A204.1 (cell line): ENCODE measurements at regions not wholly inside any gene's neighbourhood (a gene's known extent, or its start where the extent isn't known, plus 50 kb on each side); places are given as distances from the start of the nearest gene placed in this dataset.
"Not testable (repeated sequence)": the region's sequence is repeated elsewhere in the genome, so short reads cannot be mapped to it uniquely, and the experiment has no call there.

ENCODE experiments used
- FAIRE-seq: peaks from 2 replicates; lab custom pipeline; 2012; peaks lifted over from hg19 to GRCh38; lab: Jason Lieb, UNC

DNA sequence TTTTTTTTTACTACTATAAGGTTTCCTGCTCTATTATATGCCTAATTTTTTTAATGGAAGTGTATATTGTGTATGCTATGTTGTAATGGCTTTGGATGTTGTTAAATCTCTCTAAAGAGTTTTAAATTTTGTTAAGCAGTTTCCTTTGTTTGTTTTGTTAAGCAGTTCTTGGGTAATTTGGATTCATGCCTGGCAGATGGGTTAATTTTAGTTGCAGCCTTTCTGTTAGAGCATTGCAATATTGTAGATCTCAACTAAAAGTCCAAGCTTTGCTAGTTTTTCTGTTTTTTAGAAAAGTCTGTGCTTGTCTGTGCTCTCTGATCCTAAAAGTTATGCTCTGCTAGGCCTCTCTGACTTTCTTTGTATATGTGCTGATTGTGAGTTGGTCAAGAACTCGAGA, 1229.0 kb upstream of the NRXN1 start:
- no peak for FAIRE-seq

DNA sequence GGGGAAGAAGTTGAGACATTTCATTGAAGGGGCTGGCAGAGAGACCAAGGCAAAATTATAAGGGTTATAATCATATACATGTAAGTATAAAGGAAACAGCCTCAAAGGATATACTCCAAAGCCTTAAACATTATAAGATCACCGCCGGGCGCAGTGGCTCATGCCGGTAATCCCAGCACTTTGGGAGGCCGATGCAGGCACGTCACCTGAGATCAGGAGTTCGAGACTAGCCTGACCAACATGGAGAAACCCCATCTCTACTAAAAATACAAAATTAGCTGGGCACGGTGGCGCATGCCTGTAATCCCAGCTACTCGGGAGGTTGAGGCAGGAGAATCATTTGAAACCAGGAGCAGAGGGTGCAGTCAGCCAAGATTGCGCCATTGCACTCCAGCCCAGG, 1227.0 kb upstream of the NRXN1 start:
- not testable (repeated sequence) for FAIRE-seq

DNA sequence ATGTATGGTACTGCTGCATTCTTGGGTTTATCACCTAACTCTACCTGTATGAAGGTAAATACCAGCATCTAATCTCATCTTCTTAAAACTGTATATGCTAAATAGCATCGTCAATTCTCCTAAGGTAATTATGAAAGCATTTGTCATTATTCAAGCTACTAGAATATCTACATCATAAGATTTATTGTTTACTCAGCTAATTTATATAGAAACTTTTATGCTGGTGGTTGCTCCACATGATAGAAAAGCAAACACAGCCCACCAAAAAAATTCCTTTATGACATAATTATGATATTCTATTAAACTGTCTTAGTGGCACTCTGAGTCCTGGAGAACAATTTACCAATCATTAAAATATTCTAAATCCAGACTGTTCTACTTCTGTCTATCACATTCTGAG, 1226.1 kb upstream of the NRXN1 start:
- FAIRE-seq, result no peak

DNA sequence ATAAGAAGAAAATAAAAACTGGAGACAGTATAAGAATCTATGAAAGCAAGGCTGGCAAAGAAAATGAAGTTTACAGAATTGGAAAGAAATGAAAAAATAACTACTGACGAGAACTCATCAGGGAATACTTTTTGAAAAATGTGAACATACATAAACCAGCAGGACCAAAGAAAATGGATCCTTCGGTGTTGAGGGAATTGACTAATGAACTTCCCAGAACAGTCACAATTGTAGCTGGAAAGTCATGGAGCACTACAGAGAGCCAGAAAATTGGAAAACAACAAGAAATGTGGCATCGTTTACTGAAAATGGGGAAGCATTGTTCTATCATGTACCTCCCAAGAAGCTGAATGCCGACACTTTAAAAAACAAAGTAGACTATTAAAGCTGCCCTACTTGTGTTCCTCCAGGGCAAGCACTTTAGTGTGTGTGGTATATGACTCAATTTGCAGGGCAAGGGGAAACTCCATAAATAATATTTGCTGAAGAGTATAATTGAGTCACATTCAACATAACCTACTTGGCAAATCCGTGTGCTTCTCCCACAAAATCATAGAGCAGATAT, 1221.6 kb upstream of the NRXN1 start:
- no peak for FAIRE-seq

DNA sequence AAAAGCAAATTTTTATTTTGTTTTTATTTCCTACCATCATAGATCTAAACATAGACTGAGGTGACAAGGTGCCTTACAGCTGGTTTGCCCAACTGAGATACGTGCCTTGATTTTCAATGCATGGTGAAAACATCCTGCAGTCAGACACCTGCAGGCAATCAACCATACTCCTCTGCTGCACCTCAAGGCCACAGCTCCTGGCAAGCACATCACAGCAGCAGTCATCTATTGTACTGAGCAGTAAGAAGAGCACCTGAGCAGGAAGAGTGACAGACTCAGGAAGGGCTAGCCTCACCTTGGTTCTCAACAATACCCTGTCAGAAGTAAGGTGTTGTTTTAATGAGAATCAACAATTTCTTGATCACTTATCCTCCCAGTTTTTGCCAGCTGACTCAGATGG, 1206.8 kb upstream of the NRXN1 start:
- no peak for FAIRE-seq

DNA sequence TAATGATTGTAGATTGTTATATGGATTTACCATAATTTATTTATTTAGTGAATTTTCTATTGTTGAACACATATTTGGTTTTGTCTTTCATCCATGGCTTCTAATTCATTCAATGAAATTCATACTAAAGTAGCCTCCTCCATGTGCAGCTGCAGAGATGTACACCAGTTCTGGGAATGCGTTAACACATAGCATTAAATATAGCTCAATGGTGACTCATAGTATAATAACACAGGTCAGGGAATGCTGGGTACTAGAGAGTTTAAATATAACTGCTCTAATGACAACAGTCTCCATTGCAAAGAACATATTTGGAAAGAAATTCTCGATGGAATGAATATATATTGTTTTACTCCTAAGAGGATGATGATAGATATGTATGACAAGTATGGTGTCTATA, 1190.2 kb upstream of the NRXN1 start:
- no peak for FAIRE-seq

DNA sequence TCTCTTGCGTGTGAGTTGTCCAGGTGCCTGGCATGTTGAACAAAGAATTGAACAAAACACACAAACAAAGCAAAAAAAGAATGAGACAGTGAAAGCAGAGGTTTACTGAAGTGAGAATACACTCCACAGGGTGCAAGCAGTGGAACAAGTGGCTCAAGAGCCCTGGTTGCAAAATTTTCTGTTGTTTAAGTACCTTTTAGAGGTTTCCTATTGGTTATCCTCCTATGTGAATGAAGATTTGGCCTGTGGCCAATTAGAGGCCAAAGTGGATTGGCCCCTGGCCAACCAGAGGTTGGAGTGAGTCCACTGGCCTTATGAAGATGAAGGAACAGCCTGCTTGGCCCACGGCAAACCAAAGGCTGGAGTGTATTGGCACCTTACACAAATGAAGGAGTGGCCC, 1188.5 kb upstream of the NRXN1 start:
- FAIRE-seq, result no peak

DNA sequence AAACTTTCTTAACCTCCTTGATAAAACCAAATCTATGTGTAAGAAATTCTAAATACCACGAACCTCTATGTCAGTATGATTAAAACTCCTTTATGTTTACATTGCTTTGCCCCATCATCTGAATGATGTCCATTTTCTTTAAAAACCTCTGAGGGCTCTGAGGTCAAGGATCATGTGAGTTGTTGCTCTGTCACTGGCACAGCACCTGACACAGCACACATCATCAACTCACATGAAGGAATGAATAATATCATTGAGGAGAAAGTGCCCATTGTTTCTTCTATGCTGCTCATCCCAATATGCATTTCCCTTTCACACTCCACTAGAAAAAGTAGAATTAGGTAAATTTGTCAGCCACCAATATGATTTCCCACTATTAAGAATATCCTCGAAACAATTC, 1178.7 kb upstream of the NRXN1 start:
- FAIRE-seq, result no peak

DNA sequence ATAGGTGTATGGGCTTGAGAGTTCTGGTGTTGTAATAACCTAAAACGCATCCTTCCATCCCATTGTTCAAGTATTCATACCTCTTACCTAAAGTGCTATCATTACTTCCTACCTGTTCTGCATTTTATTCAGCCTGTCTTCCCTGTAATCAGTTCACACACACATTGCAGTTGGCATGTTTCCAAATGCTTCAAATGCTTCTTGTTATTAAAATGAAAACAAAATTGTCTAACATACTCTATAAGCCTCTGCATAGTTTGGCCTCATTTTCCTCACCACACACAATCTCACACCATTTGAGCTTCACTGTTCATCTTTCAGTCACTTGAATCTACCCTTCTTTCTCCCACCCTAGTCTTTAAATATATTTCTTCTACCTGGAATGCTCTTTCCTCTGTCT, 1178.2 kb upstream of the NRXN1 start:
- no peak for FAIRE-seq

DNA sequence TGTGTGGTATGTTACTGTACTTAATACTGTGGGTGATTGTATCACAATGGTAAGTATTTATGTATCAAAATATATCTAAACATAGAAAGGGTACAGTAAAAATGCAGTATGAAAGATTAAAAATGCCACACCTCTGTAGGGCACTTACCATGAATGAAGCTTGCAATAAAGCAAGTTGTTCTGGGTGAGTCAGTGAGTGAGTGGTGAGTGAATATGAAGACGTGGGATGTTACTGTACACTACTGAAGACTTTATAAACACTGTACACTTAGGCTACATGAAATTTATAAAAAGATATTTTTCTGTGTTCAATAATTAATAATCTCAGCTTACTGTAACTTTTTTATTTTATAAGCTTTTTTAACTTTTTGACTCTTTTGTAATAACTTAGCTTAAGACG, 1162.4 kb upstream of the NRXN1 start:
- FAIRE-seq, result no peak

DNA sequence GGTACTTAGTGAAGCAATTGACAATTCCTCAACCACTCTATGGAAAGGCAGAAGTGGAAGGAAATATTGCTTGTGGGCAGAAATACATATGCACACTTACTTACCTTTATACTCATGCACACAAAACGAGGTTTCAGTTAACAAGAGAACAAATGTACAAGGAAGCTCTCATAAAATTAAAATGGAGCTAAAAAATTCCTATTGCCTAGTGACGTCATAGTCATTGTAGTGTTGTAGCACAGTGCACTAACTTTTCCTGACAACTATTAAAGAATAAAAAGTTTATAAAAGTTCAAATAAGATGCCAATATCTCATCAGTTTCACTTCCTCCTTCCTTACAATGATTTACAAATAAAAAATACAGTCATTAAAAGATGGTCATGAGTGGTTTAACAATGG, 1161.9 kb upstream of the NRXN1 start:
- FAIRE-seq, result no peak

DNA sequence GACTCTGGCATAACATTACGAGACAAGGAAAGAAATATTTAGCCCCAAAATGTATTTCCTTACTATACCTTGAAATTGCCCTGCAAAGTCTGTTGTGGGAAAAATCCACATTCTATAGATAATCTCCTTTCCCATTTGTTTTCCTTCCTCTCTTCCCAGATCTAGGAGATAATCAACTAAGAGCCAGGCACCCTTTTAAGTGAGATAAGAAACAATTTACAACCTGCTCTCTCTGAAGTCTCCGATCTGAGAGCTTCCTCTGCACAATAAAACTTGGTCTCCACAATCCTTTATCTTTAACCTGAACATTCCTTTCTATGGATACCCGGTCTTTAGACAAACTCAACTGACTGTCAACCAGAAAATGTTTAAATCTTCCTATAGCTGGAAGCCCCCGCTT, 1160.7 kb upstream of the NRXN1 start:
- FAIRE-seq, result no peak

DNA sequence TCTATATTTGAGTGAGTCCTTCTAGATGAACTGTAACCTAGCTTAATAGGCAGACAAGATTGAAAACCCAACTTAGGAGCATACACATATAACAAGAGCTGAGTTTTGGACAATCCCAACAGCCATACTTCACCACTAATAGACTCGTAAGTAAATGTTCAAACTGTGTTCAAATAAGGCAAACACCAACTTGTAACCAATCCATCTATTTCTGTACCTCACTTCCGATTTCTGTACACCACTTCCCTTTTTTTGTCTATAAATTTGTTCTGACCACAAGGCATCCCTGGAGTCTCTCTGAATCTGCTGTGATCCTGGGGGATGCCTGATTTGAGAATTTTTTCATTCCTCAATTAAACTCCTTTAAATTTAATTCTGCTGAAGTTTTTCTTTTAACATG, 1149.1 kb upstream of the NRXN1 start:
- FAIRE-seq, result no peak

DNA sequence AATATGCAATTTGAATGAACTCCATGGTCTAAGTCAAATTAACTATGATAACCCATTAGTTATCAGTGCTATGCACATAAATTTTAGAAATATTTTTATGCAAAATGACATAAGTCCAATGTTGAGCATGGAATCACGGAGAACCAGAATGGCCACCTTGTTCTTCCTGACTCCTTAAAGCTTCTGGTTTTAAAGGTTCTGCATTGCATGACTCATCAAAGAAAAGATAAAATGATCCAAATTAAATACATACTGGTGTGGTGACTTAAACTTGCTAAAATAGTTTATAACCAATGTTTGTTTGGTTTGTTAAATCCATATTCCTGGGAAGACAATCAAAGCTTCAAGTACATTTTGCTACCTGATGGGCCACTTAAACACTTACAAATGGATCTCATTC, 1146.9 kb upstream of the NRXN1 start:
- FAIRE-seq, result no peak

DNA sequence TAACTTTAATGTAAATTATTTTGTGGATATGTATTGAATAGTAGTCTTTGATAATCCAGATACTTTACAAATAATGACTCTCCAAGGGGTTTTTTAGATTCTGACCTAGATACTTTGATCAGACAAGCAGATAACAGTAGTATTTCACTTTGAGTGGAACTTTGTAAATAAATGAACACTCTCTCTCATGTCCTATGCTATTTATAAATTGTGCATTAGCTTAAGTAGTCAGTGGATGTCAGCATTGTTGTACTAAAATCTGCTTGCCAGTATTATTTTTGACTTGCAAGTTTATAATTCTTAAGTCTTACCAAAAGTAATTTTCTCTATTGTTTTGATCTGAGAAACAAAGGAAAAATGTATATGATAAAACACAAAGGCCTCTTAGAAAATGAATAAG, 1113.1 kb upstream of the NRXN1 start:
- no peak for FAIRE-seq

DNA sequence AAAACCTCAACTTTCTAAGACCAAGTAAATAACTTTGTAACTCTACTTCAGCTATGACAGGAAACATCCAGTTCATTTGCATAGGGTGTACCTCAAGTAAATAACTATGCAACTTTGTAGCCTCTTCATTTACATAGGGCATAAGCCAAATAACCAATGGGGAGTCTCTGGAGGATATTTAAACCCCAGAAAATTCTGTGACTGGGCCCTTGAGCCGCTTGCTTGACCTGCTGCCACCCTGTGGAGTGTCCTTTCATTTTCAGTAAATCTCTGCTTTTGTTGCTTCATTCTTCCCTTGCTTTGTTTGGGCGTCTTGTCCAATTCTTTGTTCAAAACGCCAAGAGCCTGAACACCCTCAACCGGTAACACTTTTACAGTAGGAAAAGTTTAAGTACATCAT, 1112.7 kb upstream of the NRXN1 start:
- FAIRE-seq, result no peak

DNA sequence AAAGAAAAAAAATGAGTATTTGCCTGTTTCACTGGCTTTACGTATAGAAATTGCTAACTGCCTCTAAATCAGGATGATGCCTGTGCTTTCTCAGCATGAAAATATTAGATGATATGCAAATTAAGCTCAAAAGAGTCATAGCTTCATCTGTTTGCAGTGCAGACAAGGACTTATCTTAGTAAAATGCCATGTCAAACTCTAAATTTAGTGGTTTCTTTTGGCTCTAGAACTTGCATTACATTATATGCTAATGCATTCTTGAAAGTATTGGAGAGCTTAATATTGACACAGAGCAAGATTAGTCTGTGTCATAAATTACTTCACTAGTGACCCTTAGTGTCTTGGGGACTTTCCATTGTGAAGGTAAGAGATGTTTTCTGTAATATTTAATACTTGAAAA, 1109.1 kb upstream of the NRXN1 start:
- no peak for FAIRE-seq

DNA sequence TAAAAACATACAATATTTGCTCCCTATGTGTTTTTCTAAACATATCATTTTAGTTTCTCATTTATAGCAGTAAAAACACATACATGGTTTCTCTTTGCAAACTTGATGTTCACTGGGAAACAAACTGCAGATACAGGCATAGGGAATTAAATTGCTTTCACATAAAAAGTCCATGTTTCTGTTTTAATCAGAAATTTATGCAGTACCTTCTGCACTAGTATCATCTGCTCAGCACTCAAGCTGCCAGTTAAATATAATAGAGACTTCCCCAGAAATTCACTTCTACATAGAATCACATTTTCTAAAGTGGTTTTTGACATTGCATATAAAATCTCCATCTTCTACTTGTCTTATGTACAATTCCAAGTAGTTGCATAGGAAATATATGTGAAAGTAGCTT, 1107.3 kb upstream of the NRXN1 start:
- FAIRE-seq, result no peak

DNA sequence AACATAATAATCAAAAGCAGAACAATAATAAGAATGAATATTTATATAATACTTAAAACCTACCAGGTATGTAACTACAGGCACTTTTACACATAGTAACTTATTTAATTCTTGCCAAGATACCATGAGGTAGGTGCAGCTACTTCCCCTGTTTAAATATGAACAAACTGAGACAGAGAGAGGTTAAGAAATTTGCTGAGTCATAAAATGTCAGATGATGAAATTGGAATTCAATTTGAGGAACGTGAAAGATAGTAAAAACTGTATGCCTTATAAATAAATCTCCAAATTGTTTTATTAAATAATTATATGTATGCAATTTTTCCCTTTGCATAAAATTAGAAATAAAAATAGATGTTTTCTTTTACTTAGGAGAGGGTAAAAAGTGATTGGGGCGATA, 1103.3 kb upstream of the NRXN1 start:
- no peak for FAIRE-seq

DNA sequence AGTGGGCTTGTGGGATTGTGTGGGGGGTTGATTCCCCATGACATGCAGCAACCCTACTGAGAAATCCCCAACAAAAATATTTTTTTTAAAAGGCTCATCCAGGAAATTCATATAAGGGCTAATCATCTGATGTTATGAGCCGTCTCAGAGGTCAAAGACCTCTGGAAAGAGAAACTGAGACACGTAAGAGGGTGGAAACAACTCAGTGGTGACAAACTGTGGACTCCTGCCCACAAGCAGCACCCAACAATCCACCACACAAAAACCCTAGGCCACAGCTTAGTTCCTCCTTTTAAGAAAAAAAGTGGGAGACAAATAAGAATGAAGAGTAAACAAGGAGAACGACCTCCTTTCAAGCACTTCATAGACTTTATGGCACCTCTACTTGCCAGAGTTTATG, 1096.1 kb upstream of the NRXN1 start:
- no peak for FAIRE-seq

DNA sequence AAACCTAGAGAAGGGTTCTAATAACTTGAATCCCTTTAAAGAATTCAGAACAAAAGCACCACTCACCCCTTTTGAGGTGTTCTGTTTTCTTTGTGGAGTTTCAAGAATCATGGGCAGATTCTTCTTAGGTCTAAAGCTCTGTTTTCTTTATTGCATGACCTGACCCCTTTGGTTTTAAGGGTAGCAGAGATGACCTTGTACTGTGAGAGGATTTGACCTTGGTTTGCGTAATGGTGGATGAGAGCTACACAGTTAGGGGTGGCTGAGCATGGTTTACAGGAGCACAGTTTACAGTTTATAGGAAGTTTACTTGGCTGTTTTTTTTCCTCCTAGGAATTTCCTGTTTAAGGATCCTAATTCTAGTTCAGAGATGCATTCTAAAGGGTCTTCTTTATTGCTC, 1095.6 kb upstream of the NRXN1 start:
- no peak for FAIRE-seq

DNA sequence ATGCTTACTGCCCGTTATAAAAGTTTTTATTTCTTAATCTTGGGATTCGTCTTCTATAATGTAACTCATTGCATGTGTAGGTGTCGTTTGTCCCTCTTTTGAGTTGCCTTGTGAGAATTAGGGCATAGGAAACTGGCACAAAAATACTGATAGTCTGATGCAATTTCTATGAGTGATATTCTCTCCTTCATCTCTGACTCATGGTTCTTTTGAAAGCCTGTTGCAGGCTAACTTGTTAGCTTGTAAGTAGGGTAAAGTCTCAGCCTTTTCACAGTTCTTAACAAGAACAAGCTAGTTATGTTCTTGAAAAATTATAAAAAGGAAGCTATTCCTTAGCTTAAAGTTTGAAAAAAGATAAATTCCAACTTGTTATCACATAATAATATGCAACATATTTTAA, 1085.4 kb upstream of the NRXN1 start:
- no peak for FAIRE-seq

DNA sequence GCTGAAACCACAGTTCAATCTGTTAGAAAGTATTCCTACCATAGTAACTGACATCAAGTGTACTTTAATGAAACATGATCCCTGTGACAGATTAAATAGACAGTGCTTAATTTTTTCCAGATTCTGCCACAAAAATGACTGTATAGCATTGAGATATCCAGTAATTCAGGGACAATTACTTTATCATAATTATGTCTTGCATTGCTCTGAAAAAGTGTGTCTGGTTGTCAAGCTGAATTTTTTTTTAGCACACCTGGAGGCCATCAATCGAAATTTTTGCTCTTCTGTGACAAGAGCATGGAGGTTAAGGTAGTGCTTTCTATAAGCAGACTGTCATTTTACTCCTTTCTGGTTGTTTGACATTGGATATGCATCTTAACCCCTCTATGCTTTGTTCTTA, 1083.8 kb upstream of the NRXN1 start:
- no peak for FAIRE-seq

DNA sequence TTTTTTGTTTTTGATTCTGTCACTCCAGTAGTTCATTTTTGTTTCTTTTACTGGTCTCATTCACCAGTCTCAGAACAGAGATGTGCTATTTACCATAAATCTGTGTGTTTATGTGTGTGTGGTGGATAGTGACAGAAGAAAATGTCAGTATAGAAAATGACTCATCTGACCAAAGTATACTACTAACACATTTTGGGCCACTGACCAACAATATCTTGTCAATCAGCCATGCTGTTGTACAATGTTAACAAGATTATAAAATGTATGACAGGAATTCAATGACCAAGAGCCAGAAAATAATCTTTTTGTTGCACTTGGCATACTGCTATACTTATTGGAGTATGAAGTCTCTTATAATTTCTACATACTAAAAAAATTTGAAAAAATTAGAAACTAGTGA, 1081.4 kb upstream of the NRXN1 start:
- no peak for FAIRE-seq

DNA sequence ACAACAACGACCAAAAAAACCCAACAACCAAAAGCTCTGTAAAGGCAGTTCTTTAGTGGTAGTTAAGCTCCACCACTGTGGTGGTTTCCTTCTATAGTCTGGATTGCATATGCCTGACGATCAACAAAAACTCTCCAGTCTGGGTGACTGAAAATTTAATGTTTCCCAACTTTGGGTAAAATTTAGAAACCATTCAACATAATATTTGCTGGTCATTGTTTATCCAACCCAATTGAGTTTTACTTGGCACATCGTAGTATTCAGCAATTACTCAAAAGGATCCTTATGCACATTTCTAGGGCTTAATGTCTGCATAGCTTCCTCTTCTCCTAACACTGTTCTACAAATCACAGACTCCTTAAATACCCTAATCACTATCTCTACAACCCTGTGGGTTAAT, 1080.2 kb upstream of the NRXN1 start:
- FAIRE-seq, result no peak
